ENCODE measurements at regions not wholly inside any gene's neighbourhood (a gene's known extent, or its start where the extent isn't known, plus 50 kb on each side); places are given as distances from the start of the nearest gene placed in this dataset.
"Not testable (repeated sequence)": the region's sequence is repeated elsewhere in the genome, so short reads cannot be mapped to it uniquely, and the experiment has no call there.

DNA sequence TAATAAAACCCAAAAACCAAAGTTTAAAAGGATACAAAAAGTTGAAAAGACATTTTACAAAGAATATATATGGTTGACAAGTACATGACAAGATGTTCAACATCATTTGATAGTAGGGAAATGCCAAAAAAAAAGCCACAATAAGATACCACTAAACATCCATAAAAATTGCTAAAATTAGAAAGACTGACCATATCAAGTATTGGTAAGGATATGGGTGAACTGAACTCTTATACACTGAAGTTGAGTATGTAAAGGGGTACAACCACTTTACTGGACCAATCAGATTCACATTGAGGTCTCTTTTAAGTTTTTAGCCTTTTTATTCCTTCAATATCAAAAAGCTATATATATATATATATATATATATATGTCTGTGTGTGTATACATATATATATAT lies 190.5 kb upstream of the P2RY1 start:
- DNase-seq (ENCODE audit: unreplicated experiment): no peak
- H3K36me3 Mint-ChIP-seq (ENCODE audit: insufficient read depth, unreplicated experiment): no peaks in the 10 kb centered on the region
- peaks cover under 1% of the 10 kb centered on the region for H3K4me1 Mint-ChIP-seq (ENCODE audit: insufficient read depth, unreplicated experiment)
- intact Hi-C loops (cut with micrococcal nuclease): no loop called here
- TF ChIP-seq, protein P1, sequence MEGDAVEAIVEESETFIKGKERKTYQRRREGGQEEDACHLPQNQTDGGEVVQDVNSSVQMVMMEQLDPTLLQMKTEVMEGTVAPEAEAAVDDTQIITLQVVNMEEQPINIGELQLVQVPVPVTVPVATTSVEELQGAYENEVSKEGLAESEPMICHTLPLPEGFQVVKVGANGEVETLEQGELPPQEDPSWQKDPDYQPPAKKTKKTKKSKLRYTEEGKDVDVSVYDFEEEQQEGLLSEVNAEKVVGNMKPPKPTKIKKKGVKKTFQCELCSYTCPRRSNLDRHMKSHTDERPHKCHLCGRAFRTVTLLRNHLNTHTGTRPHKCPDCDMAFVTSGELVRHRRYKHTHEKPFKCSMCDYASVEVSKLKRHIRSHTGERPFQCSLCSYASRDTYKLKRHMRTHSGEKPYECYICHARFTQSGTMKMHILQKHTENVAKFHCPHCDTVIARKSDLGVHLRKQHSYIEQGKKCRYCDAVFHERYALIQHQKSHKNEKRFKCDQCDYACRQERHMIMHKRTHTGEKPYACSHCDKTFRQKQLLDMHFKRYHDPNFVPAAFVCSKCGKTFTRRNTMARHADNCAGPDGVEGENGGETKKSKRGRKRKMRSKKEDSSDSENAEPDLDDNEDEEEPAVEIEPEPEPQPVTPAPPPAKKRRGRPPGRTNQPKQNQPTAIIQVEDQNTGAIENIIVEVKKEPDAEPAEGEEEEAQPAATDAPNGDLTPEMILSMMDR (IDR thresholded peaks at IDR 0.05; ENCODE audit: unreplicated experiment): no peak
- H3K9me3 Mint-ChIP-seq (ENCODE audit: unreplicated experiment): no peaks in the 10 kb centered on the region
- no peak overlapping the region for H3K4me3 Mint-ChIP-seq (ENCODE audit: unreplicated experiment)
- POLR2A ChIA-PET: no interaction called here
- H3K27ac Mint-ChIP-seq (ENCODE audit: low read depth, unreplicated experiment): no peak overlapping the region
- CTCF ChIA-PET: no interaction called here
- no peaks in the 10 kb centered on the region for H3K27me3 Mint-ChIP-seq (ENCODE audit: insufficient read depth, unreplicated experiment)
- no TSS peak for BruUV-seq (replicated peaks)

DNA sequence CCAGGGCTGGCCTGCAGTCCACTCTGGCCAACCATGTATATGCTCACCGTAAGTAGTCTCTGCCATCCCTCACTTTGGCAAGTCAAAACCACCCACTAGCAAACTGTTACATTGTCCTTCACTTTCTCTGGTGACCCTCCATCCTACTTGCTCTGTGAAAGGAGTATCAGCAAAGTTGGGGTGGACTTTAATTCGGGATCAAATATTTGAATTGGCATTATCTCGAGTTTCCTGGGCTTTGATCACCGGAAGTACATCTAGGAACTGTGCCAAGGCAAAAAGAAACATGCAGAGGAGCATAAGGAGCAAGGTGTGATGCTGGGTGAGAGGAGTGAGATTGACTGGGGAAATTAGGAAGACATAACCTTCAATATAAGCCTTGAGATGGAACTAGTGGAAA lies 188.9 kb upstream of the P2RY1 start:
- DNase-seq (ENCODE audit: unreplicated experiment): no peak
- Mint-ChIP-seq H3K36me3 (ENCODE audit: insufficient read depth, unreplicated experiment) (no peaks in the 10 kb centered on the region), H3K27ac (ENCODE audit: low read depth, unreplicated experiment) (no peak overlapping the region), H3K9me3 (ENCODE audit: unreplicated experiment) (no peaks in the 10 kb centered on the region), H3K27me3 (ENCODE audit: insufficient read depth, unreplicated experiment) (no peaks in the 10 kb centered on the region), H3K4me1 (ENCODE audit: insufficient read depth, unreplicated experiment) (no peaks in the 10 kb centered on the region), H3K4me3 (ENCODE audit: unreplicated experiment) (no peak overlapping the region)
- intact Hi-C loops (cut with micrococcal nuclease): no loop called here
- ChIA-PET CTCF (no interaction called here), POLR2A (no interaction called here)
- no TSS peak for BruUV-seq (replicated peaks)
- TF ChIP-seq, protein P1 (IDR thresholded peaks at IDR 0.05; ENCODE audit: unreplicated experiment): no peak

DNA sequence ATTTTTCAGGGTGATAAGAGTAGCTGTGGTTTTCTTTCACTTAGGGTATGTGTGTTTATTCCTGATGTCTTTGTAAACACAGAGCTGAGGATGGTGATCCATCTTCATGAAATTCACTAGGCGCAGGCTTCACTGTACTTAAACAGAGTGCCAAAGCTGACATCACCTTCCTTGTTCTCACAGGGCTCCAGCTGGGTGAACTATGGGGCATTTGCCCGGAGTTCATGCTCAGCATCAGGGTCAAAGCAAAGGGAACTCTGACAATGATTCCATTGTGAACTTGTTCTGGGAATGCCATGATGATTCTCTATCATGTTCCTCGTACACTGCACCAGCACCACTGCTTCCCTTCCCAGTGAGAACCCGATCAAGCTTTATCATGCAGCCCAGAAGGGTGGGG lies 184.8 kb upstream of the P2RY1 start:
- POLR2A ChIA-PET: interaction anchor here (0.7 kb wide), 1 partner anchor 10 kb away, joined by 3 read pairs; no protein-coding TSS in a partner anchor

DNA sequence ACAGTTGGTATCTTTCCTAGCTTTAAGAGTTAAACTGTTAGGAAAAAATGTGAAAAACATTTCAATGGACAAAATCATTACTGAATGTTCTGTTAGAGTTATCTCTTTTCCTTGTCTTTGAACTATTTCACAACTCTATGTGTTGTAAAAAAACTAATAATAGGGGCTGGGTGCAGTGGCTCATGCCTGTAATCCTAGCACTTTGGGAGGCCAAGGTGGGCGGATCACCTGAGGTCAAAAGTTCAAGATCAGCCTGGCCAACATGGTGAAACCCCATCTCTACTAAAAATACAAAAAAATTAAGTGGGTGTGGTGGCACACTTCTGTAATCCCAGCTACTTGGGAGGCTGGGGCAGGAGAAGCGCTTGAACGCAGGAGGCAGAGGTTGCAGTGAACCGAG lies 184.0 kb upstream of the P2RY1 start:
- H3K9me3 Mint-ChIP-seq (ENCODE audit: unreplicated experiment); H3K36me3 Mint-ChIP-seq (ENCODE audit: insufficient read depth, unreplicated experiment); intact Hi-C loops (cut with micrococcal nuclease); H3K27me3 Mint-ChIP-seq (ENCODE audit: insufficient read depth, unreplicated experiment); H3K27ac Mint-ChIP-seq (ENCODE audit: low read depth, unreplicated experiment); H3K4me3 Mint-ChIP-seq (ENCODE audit: unreplicated experiment); DNase-seq (ENCODE audit: unreplicated experiment); BruUV-seq (replicated peaks); H3K4me1 Mint-ChIP-seq (ENCODE audit: insufficient read depth, unreplicated experiment): not testable (repeated sequence)
- ChIA-PET CTCF (interaction anchor here (0.6 to 1.3 kb wide), 2 partner anchors 9 to 84 kb away, joined by 3 read pairs; no protein-coding TSS in a partner anchor), POLR2A (interaction anchor here (0.7 to 1.0 kb wide), 2 partner anchors 11 to 15 kb away, joined by 3 read pairs; no protein-coding TSS in a partner anchor)

More for the DNA sequence above, 184.8 kb upstream of the P2RY1 start:
- no peaks in the 10 kb centered on the region for H3K4me1 Mint-ChIP-seq (ENCODE audit: insufficient read depth, unreplicated experiment)
- H3K4me3 Mint-ChIP-seq (ENCODE audit: unreplicated experiment): no peak overlapping the region
- H3K27me3 Mint-ChIP-seq (ENCODE audit: insufficient read depth, unreplicated experiment): no peaks in the 10 kb centered on the region
- peaks cover 6% of the 10 kb centered on the region for H3K36me3 Mint-ChIP-seq (ENCODE audit: insufficient read depth, unreplicated experiment)
- DNase-seq (ENCODE audit: unreplicated experiment): no peak
- intact Hi-C loops (cut with micrococcal nuclease): no loop called here
- H3K9me3 Mint-ChIP-seq (ENCODE audit: unreplicated experiment): no peaks in the 10 kb centered on the region
- no TSS peak for BruUV-seq (replicated peaks)
- CTCF ChIA-PET: no interaction called here
- H3K27ac Mint-ChIP-seq (ENCODE audit: low read depth, unreplicated experiment): no peak overlapping the region
- TF ChIP-seq, protein P1 (IDR thresholded peaks at IDR 0.05; ENCODE audit: unreplicated experiment): no peak
